ENCODE measurements at regions not wholly inside any gene's neighbourhood (a gene's known extent, or its start where the extent isn't known, plus 50 kb on each side); places are given as distances from the start of the nearest gene placed in this dataset.

DNA sequence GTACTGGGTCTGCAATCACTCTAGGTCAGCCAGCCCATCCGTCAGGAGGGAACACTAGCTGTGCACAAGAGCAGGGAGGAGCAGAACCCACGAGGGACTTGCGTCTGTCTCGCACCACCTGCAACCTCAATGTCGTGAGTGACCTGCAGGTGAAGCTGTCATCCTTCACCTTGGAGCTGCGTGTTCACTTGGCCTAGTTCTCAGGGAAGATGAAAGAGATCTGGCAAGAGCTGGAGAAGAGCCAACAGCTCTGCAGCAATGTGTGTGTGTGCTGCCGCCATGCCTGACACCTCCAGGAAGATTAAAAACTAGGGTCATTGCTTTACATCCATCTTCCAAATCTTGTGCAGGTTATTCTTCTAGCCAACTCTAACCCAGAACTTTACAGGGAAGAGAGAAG is 117.6 kb upstream of the MRI1 start:
- TF ChIP-seq, protein P1, sequence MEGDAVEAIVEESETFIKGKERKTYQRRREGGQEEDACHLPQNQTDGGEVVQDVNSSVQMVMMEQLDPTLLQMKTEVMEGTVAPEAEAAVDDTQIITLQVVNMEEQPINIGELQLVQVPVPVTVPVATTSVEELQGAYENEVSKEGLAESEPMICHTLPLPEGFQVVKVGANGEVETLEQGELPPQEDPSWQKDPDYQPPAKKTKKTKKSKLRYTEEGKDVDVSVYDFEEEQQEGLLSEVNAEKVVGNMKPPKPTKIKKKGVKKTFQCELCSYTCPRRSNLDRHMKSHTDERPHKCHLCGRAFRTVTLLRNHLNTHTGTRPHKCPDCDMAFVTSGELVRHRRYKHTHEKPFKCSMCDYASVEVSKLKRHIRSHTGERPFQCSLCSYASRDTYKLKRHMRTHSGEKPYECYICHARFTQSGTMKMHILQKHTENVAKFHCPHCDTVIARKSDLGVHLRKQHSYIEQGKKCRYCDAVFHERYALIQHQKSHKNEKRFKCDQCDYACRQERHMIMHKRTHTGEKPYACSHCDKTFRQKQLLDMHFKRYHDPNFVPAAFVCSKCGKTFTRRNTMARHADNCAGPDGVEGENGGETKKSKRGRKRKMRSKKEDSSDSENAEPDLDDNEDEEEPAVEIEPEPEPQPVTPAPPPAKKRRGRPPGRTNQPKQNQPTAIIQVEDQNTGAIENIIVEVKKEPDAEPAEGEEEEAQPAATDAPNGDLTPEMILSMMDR (conservative IDR thresholded peaks at IDR 0.05; ENCODE audit: low read depth, low read length) = no peak
- no peak overlapping the region for H3K4me3 ChIP-seq (ENCODE audit: low read depth, low read length)
- DNase-seq (ENCODE audit: low read depth) = no peak

DNA sequence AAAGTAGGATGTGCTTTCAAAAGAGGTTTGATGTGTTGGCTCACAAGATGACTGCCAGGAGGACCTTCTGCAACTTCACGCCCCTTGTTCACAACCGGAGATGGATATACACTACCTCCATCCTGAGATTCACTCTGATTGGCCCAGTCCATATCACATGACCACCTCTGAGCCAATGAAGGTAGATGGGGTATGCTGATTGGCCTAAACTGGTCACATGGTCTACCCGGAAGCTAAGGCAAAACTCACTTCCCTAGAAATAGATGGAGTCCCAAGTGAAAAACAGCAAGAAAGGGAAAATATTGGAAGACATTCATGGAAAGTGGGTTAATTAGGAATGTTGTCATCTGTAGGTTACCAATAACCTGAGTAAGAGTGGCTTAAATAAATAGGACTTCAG is 119.7 kb upstream of the MRI1 start:
- TF ChIP-seq, protein P1 (conservative IDR thresholded peaks at IDR 0.05; ENCODE audit: low read depth, low read length) = no peak
- H3K4me3 ChIP-seq (ENCODE audit: low read depth, low read length) = no peak overlapping the region
- DNase-seq (ENCODE audit: low read depth) = no peak

GRCh38 chr19:13640611-13641010 is 123.7 kb upstream of the MRI1 start:
- DNase-seq (ENCODE audit: low read depth) = no peak
- no peak overlapping the region for H3K4me3 ChIP-seq (ENCODE audit: low read depth, low read length)
- TF ChIP-seq, protein P1 (conservative IDR thresholded peaks at IDR 0.05; ENCODE audit: low read depth, low read length) = no peak

DNA sequence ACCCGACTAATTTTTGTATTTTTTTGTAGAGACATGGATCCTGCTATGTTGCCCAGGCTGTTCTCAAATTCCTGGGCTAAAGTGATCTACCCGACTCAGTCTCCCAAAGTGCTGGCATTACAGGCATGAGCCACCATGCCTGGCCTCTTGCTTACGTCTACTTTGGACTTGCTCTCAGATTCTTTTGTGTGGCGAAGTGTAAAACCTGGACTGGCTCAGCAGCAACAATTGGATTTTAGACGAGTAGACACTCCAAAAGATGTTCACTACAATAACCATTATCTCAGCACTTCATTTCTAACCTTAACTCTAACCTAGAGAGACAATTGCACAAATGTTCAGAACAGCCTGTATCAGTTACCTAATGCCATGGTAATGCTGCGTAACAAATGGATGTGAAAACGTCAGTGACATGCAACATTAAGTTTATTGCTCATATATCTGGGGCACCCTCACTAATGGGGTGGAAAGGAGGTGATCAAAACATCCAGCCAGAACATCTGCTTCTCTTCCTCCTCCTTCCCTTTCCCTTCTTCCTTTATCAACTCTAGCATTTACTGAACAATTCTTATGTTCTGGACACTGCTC is 124.9 kb upstream of the MRI1 start:
- no peak for DNase-seq (ENCODE audit: low read depth)
- H3K4me3 ChIP-seq (ENCODE audit: low read depth, low read length) = no peak overlapping the region
- TF ChIP-seq, protein P1 (conservative IDR thresholded peaks at IDR 0.05; ENCODE audit: low read depth, low read length) = no peak

DNA sequence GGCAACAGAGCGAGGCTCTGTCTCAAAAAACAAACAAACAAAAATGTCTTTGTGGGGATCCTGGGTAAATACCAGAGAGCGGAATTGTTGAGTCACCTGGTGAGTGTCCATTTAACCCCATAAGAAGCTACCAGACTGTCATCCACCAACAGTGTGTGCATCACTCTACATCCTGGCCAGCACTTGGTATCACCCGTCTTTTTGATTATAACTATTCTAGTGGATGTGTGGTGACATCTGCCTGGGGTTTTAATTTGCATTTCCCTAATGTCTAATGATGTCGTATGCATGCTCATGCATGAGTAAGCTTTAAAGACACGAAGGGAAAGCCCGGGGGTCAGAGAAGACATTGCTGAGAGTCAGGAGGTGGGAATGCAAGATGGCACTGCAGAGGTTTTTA is 126.7 kb upstream of the MRI1 start:
- DNase-seq (ENCODE audit: low read depth) = no peak

GRCh38 chr19:13634658-13635057 is 128.4 kb upstream of the CACNA1A start:
- no peak overlapping the region for H3K4me3 ChIP-seq (ENCODE audit: low read depth, low read length)
- DNase-seq (ENCODE audit: low read depth) = no peak
- TF ChIP-seq, protein P1 (conservative IDR thresholded peaks at IDR 0.05; ENCODE audit: low read depth, low read length) = no peak

More for the DNA sequence above, 126.7 kb upstream of the MRI1 start:
- TF ChIP-seq, protein P1 (conservative IDR thresholded peaks at IDR 0.05; ENCODE audit: low read depth, low read length) = no peak
- H3K4me3 ChIP-seq (ENCODE audit: low read depth, low read length) = no peak overlapping the region

GRCh38 chr19:13633522-13633922 is 127.2 kb upstream of the CACNA1A start:
- no peak overlapping the region for H3K4me3 ChIP-seq (ENCODE audit: low read depth, low read length)
- TF ChIP-seq, protein P1 (conservative IDR thresholded peaks at IDR 0.05; ENCODE audit: low read depth, low read length) = no peak
- no peak for DNase-seq (ENCODE audit: low read depth)

Measured in choroid plexus epithelial cell (primary cell).